Testis (tissue), 2 donors: ENCODE measurements at regions not wholly inside any gene's neighbourhood (a gene's known extent, or its start where the extent isn't known, plus 50 kb on each side); places are given as distances from the start of the nearest gene placed in this dataset.

ENCODE experiments used
- DNase-seq: peaks from one replicate; pipeline ENCODE4 v3.0.0-alpha.2; 2019
- H3K27ac ChIP-seq, 2 donors: fragments of 200-600 bp; sonication (generic); one replicate each; pipeline ENCODE4 v1.5.1; 2019
- H3K27me3 ChIP-seq: fragments of 200-600 bp; sonication (generic); one replicate; pipeline ENCODE4 v1.5.1; 2019
- H3K36me3 ChIP-seq: fragments of 200-600 bp; sonication (generic); one replicate; pipeline ENCODE4 v1.5.1; 2017; ENCODE audit warnings: low read depth; ENCODE audit errors: missing control alignments
- H3K4me1 ChIP-seq: fragments of 200-600 bp; sonication (generic); one replicate; pipeline ENCODE4 v1.5.1; 2019
- H3K4me3 ChIP-seq, 2 donors: fragments of 200-600 bp; sonication (generic); one replicate each; pipeline ENCODE4 v1.5.1; 2017 to 2019
- H3K9me3 ChIP-seq: fragments of 200-600 bp; sonication (generic); one replicate; pipeline ENCODE4 v1.5.1; 2017
- POLR2A ChIP-seq: fragments of 450-650 bp; IDR thresholded peaks from one replicate; pipeline ENCODE4 v1.6.1; 2017; ENCODE audit warnings: antibody characterized with exemption, mild to moderate bottlenecking, moderate library complexity
- WGBS, 2 donors: methylation state at CpG; one replicate each; pipeline ENCODE4 v1.1.5; 2018; 5-methylcytosine and 5-hydroxymethylcytosine counted together
- intact Hi-C: fragments of 100-400 bp; cut with DNase I; formaldehyde crosslinking; loops from one replicate; pipeline ENCODE4 v1.15.1; 2023; ENCODE audit warnings: low total_unique reads
- TF ChIP-seq, protein P1 (sequence below), 3 experiments: fragments of 450-650 bp in 2 of 3; fragments of 200-600 bp in 1 of 3; sonication (generic) in 1 of 3; IDR thresholded peaks; one replicate each; pipeline ENCODE4 v1.5.1; 2016 to 2019; ENCODE audit warnings: antibody characterized with exemption in 3 of 3, mild to moderate bottlenecking in 2 of 3, moderate library complexity in 1 of 3

DNA sequence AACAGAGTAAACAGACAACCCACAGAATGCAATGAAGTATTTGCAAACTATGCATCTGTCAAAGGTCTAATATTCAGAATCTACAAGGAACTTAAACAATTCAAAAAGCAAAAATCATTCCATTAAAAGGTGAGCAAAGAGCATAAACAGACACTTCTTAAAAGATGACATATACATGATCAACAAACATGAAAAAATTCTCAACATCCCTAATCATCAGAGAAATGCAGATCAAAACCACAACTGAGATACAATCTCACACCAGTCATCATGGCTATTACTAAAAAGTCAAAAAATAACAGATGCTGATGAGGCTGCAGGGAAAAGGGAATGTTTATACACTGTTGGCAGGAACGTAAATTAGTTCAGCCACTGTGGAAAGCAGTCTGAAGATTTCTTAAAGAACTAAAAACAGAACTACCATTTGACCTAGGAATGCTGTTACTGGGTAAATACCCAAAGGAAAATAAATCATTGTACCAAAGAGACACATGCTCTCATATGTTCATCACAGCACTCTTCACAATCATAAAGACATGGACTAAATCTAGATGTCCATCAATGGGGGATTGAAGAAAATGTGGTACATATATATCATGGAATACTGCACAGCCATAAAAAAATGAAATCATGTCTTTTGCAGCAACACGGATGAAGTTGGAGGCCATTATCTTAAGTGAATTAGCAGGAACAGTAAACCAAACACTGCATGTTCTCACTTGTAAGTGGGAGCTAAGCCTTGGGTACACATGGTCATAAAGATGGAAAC lies 393.3 kb upstream of the CBLB start:
- Histone ChIP-seq H3K4me3 (no peak overlapping the region), H3K9me3 (no peaks in the 10 kb centered on the region), H3K4me1 (no peaks in the 10 kb centered on the region), H3K27ac (no peak overlapping the region), H3K36me3 (no peaks in the 10 kb centered on the region), H3K27me3 (no peaks in the 10 kb centered on the region)
- intact Hi-C loops = no loop called here
- no peak for DNase-seq
- WGBS, 2 donors = 74 to 76% methylated on average over 2 of the region's 2 CpGs
- TF ChIP-seq POLR2A = no peak
- TF ChIP-seq, protein P1, sequence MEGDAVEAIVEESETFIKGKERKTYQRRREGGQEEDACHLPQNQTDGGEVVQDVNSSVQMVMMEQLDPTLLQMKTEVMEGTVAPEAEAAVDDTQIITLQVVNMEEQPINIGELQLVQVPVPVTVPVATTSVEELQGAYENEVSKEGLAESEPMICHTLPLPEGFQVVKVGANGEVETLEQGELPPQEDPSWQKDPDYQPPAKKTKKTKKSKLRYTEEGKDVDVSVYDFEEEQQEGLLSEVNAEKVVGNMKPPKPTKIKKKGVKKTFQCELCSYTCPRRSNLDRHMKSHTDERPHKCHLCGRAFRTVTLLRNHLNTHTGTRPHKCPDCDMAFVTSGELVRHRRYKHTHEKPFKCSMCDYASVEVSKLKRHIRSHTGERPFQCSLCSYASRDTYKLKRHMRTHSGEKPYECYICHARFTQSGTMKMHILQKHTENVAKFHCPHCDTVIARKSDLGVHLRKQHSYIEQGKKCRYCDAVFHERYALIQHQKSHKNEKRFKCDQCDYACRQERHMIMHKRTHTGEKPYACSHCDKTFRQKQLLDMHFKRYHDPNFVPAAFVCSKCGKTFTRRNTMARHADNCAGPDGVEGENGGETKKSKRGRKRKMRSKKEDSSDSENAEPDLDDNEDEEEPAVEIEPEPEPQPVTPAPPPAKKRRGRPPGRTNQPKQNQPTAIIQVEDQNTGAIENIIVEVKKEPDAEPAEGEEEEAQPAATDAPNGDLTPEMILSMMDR (IDR thresholded peaks at IDR 0.05) = no peak

DNA sequence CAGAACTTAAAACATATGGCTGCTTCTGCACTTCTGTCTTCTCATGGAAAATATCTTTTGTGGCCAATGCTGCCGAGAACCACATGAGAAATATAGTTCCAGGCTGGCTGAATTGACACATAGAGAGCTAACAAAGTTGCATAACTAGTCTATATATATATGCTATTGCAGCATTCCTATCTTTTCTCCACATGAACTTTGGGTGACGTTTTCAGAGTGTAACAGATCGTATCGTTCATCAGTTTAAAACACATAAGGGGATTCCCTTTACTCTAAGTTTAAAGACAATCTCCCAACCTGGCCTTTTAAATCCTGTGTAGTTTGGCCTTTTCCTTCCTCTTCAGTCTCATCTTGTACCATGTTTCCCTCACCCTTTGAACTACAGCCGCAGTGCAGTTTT lies 394.2 kb upstream of the CBLB start:
- intact Hi-C loops = no loop called here
- WGBS, 2 donors = 62 to 69% methylated on average over 5 of the region's 5 CpGs
- no peaks in the 10 kb centered on the region for H3K9me3 ChIP-seq

DNA sequence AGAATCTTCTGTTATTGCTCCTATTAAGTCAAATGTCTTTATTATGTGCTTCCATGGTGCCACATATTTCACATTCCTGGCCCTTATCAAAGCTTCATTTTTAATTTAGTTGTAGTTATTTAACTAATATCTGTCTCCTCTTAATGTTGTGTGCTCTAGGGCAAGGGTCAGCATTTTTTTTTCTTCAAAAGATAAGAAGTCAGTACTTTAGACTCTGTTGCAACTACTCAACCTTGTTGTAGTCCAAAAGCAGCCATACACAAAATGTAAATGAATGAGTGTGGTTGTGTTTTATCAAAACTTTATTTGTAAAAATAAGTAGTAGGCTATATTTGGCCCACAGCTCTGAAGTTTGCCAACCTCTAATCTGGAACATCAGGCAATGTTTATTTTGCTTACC lies 394.7 kb upstream of the CBLB start:
- no peaks in the 10 kb centered on the region for H3K9me3 ChIP-seq
- intact Hi-C loops = no loop called here
- H3K27ac ChIP-seq = no peak overlapping the region
- no peaks in the 10 kb centered on the region for H3K27me3 ChIP-seq
- no peak overlapping the region for H3K4me3 ChIP-seq
- DNase-seq = no peak
- TF ChIP-seq POLR2A = no peak
- TF ChIP-seq, protein P1 (IDR thresholded peaks at IDR 0.05) = no peak
- no peaks in the 10 kb centered on the region for H3K4me1 ChIP-seq
- H3K36me3 ChIP-seq = no peaks in the 10 kb centered on the region

More for the DNA sequence above, 394.2 kb upstream of the CBLB start:
- Histone ChIP-seq H3K27ac (no peak overlapping the region), H3K27me3 (no peaks in the 10 kb centered on the region), H3K4me3 (no peak overlapping the region), H3K36me3 (no peaks in the 10 kb centered on the region), H3K4me1 (no peaks in the 10 kb centered on the region)
- no peak for TF ChIP-seq POLR2A
- TF ChIP-seq, protein P1 (IDR thresholded peaks at IDR 0.05) = no peak
- DNase-seq = no peak

DNA sequence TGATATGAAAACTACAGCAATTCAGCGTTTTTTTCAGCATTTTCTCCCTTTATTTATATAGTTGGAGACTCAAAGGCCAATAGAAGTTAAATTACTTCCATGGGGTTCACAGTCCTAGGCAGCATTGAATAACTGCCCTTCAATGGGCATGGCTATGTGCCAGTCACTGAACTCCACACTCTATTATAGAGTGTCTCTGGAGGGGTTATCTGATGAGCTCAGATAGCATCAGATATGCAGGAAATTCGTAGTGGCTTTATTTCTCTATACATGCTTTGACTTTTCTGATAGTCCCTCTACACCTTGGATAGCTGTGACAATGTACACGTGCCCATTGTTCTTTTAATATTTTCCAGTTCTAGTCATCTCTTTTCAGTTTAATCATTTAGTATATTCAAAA lies 396.9 kb upstream of the CBLB start:
- TF ChIP-seq, protein P1 (IDR thresholded peaks at IDR 0.05) = no peak
- no peak for TF ChIP-seq POLR2A
- intact Hi-C loops = no loop called here
- Histone ChIP-seq H3K9me3 (no peaks in the 10 kb centered on the region), H3K27ac (no peak overlapping the region), H3K36me3 (no peaks in the 10 kb centered on the region), H3K27me3 (no peaks in the 10 kb centered on the region), H3K4me3 (no peak overlapping the region), H3K4me1 (no peaks in the 10 kb centered on the region)
- 47 to 59% methylated on average over 2 to 3 of the region's 3 CpGs for WGBS, 2 donors
- DNase-seq = no peak

DNA sequence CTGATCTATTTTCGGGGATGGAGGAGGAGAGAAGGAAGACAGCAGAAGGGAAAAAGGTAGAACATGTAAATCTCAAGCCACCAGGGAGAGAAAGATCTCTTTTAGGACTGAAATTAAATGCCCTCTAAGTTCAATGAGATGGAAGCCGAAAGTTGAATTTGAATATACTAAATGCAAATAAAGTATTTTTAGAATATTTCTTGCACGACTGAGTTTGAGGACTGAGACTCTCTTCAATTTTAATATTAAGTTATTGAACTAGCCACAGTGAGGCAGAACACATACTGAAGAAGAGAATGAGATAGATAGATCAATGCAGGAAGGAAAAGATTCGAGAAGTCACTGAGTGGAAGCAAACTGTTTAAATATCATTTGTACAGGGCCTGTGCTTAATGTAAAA lies 399.9 kb upstream of the CBLB start:
- no peak for DNase-seq
- Histone ChIP-seq H3K36me3 (no peaks in the 10 kb centered on the region), H3K4me1 (no peaks in the 10 kb centered on the region), H3K27me3 (no peaks in the 10 kb centered on the region), H3K4me3 (no peak overlapping the region), H3K27ac (no peak overlapping the region), H3K9me3 (no peaks in the 10 kb centered on the region)
- TF ChIP-seq POLR2A = no peak
- TF ChIP-seq, protein P1 (IDR thresholded peaks at IDR 0.05) = no peak
- 92 to 94% methylated on average over 4 of the region's 4 CpGs for WGBS, 2 donors
- intact Hi-C loops = no loop called here
